ENCODE measurements at regions not wholly inside any gene's neighbourhood (a gene's known extent, or its start where the extent isn't known, plus 50 kb on each side); places are given as distances from the start of the nearest gene placed in this dataset.

DNA sequence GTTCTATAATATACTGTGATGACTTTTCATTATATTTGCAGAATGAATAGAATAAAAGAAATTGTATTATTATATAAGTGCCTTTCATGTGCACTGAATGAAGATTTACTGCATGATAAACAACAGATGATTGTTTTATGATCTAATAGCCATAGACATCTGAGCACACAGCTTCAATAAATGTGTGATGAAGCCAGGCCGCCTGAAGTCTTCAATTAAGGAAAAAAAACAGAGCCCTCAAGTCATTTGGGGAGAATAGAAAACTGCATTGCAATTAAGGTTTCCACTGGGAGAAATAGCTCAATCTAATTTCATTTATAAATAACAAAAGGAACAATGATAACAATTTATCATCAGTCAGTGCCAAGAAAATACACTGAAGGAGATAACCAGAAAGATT, 955.2 kb downstream of the FSTL5 start:
- Histone ChIP-seq H3K27ac (ENCODE audit: low read length) (no peak overlapping the region), H3K4me3 (ENCODE audit: low read length) (no peak overlapping the region), H3K79me2 (replicated peaks; ENCODE audit: insufficient read depth, low read length) (no peaks in the 10 kb centered on the region), H3K9ac (ENCODE audit: low read length) (no peak overlapping the region), H3F3A (ENCODE audit: insufficient read depth, low read length, poor library complexity, severe bottlenecking) (no peaks in the 10 kb centered on the region), H3K4me2 (ENCODE audit: low read length) (no peak overlapping the region), H4K20me1 (ENCODE audit: insufficient read depth) (no peaks in the 10 kb centered on the region), H3K9me2 (ENCODE audit: insufficient read depth, low read length) (no peaks in the 10 kb centered on the region), H3K9me3 (ENCODE audit: low read length) (no peaks in the 10 kb centered on the region), H3K27me3 (ENCODE audit: insufficient read depth, low read depth, low read length) (no peaks in the 10 kb centered on the region), H3K36me3 (ENCODE audit: insufficient read depth, low read length) (no peaks in the 10 kb centered on the region), H2AFZ (ENCODE audit: low read depth, low read length) (no peak overlapping the region)
- TF ChIP-seq TAF1 (IDR thresholded peaks at IDR 0.05; ENCODE audit: low read depth) (no peak), RAD21 (conservative IDR thresholded peaks at IDR 0.05) (no peak), SMC3 (conservative IDR thresholded peaks at IDR 0.05; ENCODE audit: poor library complexity) (no peak), EP300 (conservative IDR thresholded peaks at IDR 0.05; ENCODE audit: poor library complexity, severe bottlenecking) (no peak), MXI1 (conservative IDR thresholded peaks at IDR 0.05; ENCODE audit: poor library complexity, severe bottlenecking) (no peak), EZH2 (IDR thresholded peaks at IDR 0.05; ENCODE audit: borderline replicate concordance, insufficient read depth, low read length, poor library complexity, severe bottlenecking) (no peak), POLR2AphosphoS5 (IDR thresholded peaks at IDR 0.05) (no peak)
- TF ChIP-seq, protein P1, sequence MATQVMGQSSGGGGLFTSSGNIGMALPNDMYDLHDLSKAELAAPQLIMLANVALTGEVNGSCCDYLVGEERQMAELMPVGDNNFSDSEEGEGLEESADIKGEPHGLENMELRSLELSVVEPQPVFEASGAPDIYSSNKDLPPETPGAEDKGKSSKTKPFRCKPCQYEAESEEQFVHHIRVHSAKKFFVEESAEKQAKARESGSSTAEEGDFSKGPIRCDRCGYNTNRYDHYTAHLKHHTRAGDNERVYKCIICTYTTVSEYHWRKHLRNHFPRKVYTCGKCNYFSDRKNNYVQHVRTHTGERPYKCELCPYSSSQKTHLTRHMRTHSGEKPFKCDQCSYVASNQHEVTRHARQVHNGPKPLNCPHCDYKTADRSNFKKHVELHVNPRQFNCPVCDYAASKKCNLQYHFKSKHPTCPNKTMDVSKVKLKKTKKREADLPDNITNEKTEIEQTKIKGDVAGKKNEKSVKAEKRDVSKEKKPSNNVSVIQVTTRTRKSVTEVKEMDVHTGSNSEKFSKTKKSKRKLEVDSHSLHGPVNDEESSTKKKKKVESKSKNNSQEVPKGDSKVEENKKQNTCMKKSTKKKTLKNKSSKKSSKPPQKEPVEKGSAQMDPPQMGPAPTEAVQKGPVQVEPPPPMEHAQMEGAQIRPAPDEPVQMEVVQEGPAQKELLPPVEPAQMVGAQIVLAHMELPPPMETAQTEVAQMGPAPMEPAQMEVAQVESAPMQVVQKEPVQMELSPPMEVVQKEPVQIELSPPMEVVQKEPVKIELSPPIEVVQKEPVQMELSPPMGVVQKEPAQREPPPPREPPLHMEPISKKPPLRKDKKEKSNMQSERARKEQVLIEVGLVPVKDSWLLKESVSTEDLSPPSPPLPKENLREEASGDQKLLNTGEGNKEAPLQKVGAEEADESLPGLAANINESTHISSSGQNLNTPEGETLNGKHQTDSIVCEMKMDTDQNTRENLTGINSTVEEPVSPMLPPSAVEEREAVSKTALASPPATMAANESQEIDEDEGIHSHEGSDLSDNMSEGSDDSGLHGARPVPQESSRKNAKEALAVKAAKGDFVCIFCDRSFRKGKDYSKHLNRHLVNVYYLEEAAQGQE (IDR thresholded peaks at IDR 0.05; ENCODE audit: borderline replicate concordance), result no peak
- TF ChIP-seq, protein P2, sequence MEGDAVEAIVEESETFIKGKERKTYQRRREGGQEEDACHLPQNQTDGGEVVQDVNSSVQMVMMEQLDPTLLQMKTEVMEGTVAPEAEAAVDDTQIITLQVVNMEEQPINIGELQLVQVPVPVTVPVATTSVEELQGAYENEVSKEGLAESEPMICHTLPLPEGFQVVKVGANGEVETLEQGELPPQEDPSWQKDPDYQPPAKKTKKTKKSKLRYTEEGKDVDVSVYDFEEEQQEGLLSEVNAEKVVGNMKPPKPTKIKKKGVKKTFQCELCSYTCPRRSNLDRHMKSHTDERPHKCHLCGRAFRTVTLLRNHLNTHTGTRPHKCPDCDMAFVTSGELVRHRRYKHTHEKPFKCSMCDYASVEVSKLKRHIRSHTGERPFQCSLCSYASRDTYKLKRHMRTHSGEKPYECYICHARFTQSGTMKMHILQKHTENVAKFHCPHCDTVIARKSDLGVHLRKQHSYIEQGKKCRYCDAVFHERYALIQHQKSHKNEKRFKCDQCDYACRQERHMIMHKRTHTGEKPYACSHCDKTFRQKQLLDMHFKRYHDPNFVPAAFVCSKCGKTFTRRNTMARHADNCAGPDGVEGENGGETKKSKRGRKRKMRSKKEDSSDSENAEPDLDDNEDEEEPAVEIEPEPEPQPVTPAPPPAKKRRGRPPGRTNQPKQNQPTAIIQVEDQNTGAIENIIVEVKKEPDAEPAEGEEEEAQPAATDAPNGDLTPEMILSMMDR (IDR thresholded peaks at IDR 0.05; ENCODE audit: poor library complexity, severe bottlenecking), result no peak

DNA sequence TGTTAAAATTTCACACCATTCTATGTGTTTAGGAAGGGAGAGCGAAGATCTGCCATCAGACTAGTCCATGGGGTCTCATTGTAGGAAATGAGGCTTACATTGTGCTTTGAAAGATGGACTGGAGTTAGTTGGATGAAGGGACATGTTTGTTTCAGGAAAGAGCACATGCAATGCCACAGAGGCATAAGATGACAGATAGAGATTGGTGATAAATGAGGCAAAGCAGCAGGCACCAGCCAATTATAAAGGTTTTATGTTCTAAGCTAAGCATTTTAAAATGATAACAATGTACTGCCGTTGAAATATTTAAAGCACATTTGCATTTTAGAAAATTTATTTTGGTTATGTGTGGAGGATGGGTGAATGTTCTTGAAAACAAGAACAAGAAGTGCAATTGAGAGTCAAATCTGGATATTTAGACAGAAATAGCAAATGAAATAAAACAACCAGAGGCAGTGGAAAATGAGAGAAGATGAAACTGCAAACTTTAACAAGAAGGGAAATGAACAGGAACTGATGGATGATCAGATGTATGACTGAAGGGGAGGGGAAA, 957.2 kb downstream of the FSTL5 start:
- no peaks in the 10 kb centered on the region for H3K27me3 ChIP-seq (ENCODE audit: insufficient read depth, low read depth, low read length)
- H3K9ac ChIP-seq (ENCODE audit: low read length), result no peak overlapping the region
- no peak overlapping the region for H3K4me2 ChIP-seq (ENCODE audit: low read length)
- H3F3A ChIP-seq (ENCODE audit: insufficient read depth, low read length, poor library complexity, severe bottlenecking), result no peaks in the 10 kb centered on the region
- no peaks in the 10 kb centered on the region for H4K20me1 ChIP-seq (ENCODE audit: insufficient read depth)
- no peaks in the 10 kb centered on the region for H3K9me2 ChIP-seq (ENCODE audit: insufficient read depth, low read length)
- H3K79me2 ChIP-seq (replicated peaks; ENCODE audit: insufficient read depth, low read length), result no peaks in the 10 kb centered on the region
- H3K9me3 ChIP-seq (ENCODE audit: low read length), result no peaks in the 10 kb centered on the region
- no peak overlapping the region for H3K27ac ChIP-seq (ENCODE audit: low read length)
- no peak for TF ChIP-seq SMC3 (conservative IDR thresholded peaks at IDR 0.05; ENCODE audit: poor library complexity)
- no peak overlapping the region for H3K4me3 ChIP-seq (ENCODE audit: low read length)
- no peak overlapping the region for H2AFZ ChIP-seq (ENCODE audit: low read depth, low read length)
- no peaks in the 10 kb centered on the region for H3K36me3 ChIP-seq (ENCODE audit: insufficient read depth, low read length)

DNA sequence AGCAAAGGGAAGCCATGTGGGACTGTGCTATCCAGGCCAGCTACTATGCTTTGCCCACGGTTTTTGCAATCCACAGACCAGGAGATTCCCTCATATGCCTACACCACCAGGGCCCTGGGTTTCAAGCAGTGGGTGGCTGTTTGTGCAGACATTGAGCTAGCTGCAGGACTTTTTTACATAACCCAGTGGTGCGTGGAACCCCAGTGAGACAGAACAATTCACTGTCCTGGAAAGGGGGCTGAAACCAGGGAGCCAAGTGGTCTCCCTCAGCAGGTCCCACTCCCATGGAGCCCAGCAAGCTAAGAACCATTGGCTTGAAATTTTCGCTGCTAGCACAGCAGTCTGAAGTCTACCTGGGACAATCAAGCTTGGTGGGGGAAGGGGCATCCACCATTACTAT, 959.9 kb downstream of the FSTL5 start:
- no peak overlapping the region for H3K4me3 ChIP-seq (ENCODE audit: low read length)

More for the DNA sequence above, 959.9 kb downstream of the FSTL5 start:
- no peaks in the 10 kb centered on the region for H3K27me3 ChIP-seq (ENCODE audit: insufficient read depth, low read depth, low read length)
- no peaks in the 10 kb centered on the region for H3K9me2 ChIP-seq (ENCODE audit: insufficient read depth, low read length)
- no peak overlapping the region for H3K4me2 ChIP-seq (ENCODE audit: low read length)
- no peak overlapping the region for H2AFZ ChIP-seq (ENCODE audit: low read depth, low read length)
- no peak for TF ChIP-seq POLR2AphosphoS5 (IDR thresholded peaks at IDR 0.05)
- TF ChIP-seq TAF1 (IDR thresholded peaks at IDR 0.05; ENCODE audit: low read depth), result no peak
- TF ChIP-seq, protein P2 (IDR thresholded peaks at IDR 0.05; ENCODE audit: poor library complexity, severe bottlenecking), result no peak
- TF ChIP-seq EP300 (conservative IDR thresholded peaks at IDR 0.05; ENCODE audit: poor library complexity, severe bottlenecking), result no peak
- no peak for TF ChIP-seq MXI1 (conservative IDR thresholded peaks at IDR 0.05; ENCODE audit: poor library complexity, severe bottlenecking)
- TF ChIP-seq SMC3 (conservative IDR thresholded peaks at IDR 0.05; ENCODE audit: poor library complexity), result no peak
- TF ChIP-seq, protein P1 (IDR thresholded peaks at IDR 0.05; ENCODE audit: borderline replicate concordance), result no peak
- no peak for TF ChIP-seq RAD21 (conservative IDR thresholded peaks at IDR 0.05)
- TF ChIP-seq EZH2 (IDR thresholded peaks at IDR 0.05; ENCODE audit: borderline replicate concordance, insufficient read depth, low read length, poor library complexity, severe bottlenecking), result no peak
- no peaks in the 10 kb centered on the region for H3K36me3 ChIP-seq (ENCODE audit: insufficient read depth, low read length)
- no peak overlapping the region for H3K9ac ChIP-seq (ENCODE audit: low read length)
- no peak overlapping the region for H3K27ac ChIP-seq (ENCODE audit: low read length)
- H3F3A ChIP-seq (ENCODE audit: insufficient read depth, low read length, poor library complexity, severe bottlenecking), result no peaks in the 10 kb centered on the region
- no peaks in the 10 kb centered on the region for H4K20me1 ChIP-seq (ENCODE audit: insufficient read depth)
- no peaks in the 10 kb centered on the region for H3K9me3 ChIP-seq (ENCODE audit: low read length)
- H3K79me2 ChIP-seq (replicated peaks; ENCODE audit: insufficient read depth, low read length), result no peaks in the 10 kb centered on the region

Data from neural cell (in vitro differentiated cells).